HG03575 (cell line): ENCODE measurements at regions not wholly inside any gene's neighbourhood (a gene's known extent, or its start where the extent isn't known, plus 50 kb on each side); places are given as distances from the start of the nearest gene placed in this dataset.
"Not testable (repeated sequence)": the region's sequence is repeated elsewhere in the genome, so short reads cannot be mapped to it uniquely, and the experiment has no call there.

Source experiments
- ATAC-seq: cut with Tn5 transposase; IDR thresholded peaks from one replicate; pipeline ENCODE4 v1.9.1; 2021; ENCODE audit not compliant: unreplicated experiment, insufficient number of reproducible peaks, low FRiP score; ENCODE audit errors: extremely low read depth

DNA sequence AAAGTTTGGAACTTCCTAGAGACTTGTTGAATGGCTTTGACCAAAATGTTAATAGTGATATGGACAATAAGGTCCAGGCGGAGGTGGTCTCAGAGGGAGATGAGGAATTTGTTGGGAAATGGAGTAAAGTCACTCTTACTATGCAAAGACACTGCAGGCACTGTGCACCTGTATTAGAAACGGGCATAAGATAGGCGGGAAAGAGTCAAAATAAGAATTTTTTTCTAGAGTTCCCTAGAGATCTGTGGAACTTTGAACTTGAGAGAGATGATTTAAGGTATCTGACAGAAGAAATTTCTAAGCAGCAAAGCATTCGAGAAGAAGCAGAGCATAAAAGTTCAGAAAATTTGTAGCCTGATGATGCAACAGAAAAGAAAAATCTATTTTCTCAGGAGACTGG, 144.4 kb upstream of the C1QTNF3 start:
- ATAC-seq, result not testable (repeated sequence)

DNA sequence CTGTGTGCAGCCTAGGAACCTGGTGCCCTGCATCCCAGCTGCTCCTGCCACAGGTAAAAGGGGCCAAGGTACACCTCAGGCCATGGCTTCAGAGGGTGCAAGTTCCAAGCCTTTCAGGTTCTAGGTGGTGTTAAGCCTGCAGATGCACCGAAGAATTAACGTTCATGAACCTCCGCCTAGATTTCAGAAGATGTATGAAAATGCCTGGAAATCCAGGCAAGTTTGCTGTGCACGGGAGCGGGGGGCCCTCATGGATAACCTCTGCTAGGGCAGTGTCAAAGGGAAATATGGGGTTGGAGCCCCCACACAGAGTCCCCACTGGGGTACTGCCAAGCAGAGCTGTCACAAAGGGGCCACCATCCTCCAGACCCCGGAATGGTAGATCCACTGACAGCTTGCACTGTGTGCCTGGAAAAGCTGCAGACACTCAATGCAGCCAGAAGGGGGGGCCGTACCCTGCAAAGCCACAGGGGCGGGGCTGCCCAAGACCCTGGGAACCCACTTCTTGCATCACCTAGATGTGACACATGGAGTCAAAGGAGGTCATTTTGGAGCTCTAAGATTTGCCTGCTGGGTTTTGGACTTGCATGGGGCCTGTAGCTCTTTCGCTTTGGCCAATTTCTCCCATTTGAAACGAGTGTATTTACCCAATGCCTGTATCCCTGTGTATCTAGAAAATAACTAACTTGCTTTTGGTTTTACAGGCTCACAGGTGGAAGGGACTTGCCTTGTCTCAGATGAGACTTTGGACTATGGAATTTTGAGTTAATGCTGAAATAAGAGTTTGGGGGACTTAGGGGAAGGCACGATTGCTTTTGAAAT, 145.2 kb upstream of the C1QTNF3 start:
- ATAC-seq, result not testable (repeated sequence)

DNA sequence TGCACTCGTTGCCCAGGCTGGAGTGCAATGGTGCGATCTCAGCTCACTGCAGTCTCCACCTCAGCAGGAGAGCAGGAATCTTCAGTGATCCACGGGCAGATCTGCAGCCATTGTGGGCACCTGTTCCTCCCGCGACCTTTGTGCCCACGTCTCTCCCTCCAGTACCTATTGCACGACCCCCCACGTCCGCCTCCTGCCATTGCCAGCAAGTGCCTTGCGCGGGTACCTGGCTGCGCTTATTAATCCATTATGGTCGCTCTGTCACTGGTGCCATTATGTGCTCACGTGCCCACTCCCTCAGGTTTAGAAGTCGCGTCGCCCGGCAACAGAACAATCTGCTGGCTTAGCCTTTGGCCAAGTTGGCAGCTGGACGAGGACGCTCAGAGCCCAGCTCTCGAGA, 146.2 kb upstream of the C1QTNF3 start:
- ATAC-seq, result not testable (repeated sequence)

DNA sequence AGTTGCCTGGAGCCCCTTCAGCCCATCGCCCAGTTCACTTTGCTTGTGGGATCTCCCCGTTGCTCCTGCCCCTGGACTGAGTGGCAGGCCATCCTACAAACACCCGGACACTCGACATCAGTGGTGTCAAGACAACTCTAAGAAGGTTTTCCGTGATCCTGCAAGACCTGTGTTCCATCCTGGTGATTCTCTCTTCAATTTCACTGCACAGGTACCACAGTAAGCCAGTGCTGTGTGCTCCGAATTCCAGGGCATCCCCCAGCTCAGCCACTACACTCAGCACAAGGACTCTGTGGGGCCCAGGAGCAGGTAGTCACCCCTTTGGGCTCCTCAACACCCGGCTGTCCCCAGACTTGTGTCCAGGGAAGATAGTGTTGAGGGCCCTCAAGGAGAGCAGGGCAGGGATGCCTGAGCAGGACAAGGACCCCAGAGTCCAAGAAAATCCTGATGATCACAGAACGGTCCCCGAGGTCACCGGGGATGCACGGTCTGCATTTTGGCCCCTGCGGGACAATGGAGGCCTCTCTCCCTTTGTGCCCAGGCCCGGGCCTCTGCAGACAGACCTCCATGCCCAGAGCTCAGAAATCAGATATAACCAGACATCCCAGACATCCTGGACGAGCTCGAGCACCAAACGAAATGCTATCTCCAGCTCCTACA, 146.9 kb upstream of the C1QTNF3 start:
- not testable (repeated sequence) for ATAC-seq

DNA sequence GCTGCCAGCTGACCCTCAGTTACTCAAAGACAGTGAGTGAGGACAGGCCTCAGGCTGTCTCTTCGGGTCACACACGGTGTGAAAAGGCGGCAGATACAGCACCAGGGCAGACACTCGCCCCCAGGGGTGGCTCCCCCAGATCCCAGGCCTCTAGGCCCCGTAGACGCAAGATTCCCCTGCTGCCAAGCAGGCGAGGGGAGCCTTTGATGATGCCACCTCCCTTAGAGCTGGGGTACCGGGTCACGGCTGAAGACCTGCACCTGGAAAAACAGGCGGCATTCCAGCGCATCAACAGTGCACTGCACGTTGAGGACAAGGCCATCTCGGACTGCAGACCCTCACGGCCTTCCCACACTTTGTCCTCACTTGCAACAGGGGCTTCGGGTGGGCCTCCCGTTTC, 147.5 kb upstream of the C1QTNF3 start:
- not testable (repeated sequence) for ATAC-seq

- not testable (repeated sequence) for ATAC-seq
These were observed 148.3 kb upstream of the C1QTNF3 start for GRCh38 chr5:34191279-34191744.

DNA sequence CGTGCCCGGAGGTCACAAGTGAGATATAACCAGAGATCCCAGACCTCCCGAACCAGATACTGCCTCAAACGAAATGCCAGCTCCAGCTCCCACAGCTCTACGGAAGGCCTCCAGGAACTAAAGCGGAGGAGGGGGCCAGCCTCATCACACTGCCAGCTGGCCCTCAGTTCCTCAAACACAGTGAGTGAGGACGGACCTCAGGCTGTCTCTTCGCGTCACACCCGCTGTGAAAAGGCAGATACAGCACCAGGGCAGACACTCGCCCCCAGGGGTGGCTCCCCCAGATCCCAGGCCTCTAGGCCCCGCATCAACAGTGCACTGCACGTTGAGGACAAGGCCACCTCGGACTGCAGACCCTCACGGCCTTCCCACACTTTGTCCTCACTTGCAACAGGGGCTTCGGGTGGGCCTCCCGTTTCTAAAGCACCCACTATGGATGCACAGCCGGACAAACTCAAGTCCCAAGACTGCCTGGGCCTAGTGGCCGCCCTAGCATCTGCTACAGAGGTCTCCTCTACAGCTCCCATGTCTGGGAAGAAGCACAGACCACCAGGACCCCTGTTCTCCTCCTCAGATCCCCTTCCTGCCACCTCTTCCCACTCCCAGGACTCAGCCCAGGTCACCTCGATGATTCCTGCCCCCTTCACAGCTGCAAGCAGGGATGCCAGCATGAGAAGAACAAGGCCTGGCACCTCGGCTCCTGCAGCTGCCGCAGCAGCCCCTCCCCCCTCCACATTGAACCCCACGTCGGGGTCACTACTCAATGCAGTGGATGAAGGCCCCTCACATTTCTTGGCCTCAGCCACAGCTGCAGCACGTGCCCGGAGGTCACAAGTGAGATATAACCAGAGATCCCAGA, 149.3 kb upstream of the C1QTNF3 start:
- not testable (repeated sequence) for ATAC-seq

DNA sequence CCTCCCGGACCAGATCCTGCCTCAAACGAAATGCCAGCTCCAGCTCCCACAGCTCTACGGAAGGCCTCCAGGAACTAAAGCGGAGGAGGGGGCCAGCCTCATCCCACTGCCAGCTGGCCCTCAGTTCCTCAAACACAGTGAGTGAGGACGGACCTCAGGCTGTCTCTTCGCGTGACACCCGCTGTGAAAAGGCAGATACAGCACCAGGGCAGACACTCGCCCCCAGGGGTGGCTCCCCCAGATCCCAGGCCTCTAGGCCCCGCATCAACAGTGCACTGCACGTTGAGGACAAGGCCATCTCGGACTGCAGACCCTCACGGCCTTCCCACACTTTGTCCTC, 149.9 kb upstream of the C1QTNF3 start:
- not testable (repeated sequence) for ATAC-seq

DNA sequence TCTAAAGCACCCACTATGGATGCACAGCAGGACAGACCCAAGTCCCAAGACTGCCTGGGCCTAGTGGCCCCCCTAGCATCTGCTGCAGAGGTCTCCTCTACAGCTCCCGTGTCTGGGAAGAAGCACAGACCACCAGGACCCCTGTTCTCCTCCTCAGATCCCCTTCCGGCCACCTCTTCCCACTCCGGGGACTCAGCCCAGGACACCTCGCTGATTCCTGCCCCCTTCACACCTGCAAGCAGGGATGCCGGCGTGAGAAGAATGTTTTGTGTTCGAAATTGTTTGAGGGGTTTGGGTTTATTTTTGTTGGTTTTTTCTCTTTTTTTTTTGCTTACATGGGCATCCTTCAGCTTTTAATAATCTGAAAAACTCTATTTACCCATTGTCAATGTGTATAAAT, 150.3 kb upstream of the C1QTNF3 start:
- not testable (repeated sequence) for ATAC-seq

- not testable (repeated sequence) for ATAC-seq
These were observed 150.8 kb upstream of the C1QTNF3 start for GRCh38 chr5:34193804-34194203.

GRCh38 chr5:34196091-34196490, 153.1 kb upstream of the C1QTNF3 start:
- not testable (repeated sequence) for ATAC-seq

DNA sequence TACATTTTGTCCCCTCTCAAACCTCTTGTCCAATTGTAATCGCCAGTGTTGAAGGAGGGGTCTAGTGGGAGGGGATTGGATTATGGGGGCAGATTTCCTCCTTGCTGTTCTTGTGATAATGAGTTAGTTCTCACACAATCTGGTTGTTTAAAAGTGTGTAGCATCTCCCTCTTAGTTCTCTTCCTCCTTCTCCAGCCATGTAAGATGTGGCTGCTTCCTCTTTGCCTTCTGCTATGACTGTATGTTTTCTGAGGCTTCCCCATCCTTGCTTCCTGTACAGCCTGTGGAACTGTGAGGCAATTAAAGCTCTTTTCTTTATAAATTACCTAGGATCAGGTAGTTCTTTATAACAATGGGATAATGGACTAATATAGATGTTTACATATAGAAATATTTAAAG, 162.3 kb upstream of the C1QTNF3 start:
- ATAC-seq, result not testable (repeated sequence)

DNA sequence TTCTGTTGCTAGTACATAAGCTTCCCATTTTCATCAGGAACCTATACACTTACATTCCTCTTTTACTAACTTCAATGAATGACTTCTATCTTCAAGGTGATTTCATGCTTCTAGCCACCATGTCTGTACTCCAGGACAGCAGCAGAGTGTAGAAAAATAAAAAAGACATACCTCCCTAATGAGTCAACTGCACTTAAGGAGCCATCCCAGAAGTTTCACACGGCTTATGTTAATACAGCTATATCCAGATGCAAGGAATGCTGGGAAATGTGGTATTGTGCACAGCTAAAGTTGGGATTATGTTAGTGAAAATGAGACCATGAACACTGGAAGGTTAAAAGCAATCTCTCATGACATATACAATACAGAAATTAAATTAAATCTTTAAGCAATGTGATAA, 174.4 kb upstream of the C1QTNF3 start:
- not testable (repeated sequence) for ATAC-seq

DNA sequence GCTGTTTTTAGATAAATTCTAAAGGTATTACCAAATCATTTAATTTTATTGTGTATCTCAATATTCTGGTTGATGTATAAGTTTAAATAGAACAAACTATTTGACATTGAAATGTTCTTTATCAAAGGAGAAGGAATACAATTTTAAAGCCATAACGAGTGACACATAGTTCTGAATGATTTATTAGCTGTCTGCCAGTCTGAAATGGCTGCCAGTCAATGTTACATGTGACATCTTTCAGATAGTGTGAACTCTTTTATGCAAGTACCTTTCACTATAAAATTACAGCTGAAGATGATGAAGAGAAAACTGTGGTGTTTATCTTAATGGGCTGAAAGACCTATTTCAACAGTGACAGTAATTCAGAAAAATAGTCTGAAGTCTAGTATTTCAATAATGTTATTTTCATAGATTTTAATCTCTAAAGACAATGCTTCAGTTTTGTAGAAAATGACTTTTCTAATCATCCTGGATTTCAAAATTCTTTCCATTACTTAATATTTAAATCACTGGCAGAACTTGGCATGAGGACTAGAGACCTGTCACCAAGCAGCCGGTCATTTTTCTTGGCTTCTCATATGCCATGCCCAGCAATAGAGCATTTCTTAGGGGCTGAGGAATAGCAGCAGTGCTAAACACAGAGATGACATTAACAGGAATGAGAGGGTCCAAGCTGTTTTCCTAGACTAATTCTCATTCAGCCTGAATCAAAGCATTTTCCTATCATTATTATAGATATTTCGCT, 178.5 kb upstream of the C1QTNF3 start:
- ATAC-seq, result not testable (repeated sequence)

DNA sequence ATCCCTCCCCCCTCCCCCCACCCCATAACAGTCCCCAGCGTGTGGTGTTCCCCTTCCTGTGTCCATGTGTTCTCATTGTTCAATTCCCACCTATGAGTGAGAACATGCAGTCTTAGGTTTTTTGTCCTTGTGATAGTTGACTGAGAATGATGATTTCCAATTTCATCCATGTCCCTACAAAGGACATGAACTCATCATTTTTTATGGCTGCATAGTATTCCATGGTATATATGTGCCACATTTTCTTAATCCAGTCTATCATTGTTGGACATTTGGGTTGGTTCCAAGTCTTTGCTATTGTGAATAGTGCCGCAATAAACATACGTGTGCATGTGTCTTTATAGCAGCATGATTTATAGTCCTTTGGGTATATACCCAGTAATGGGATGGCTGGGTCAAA, 180.1 kb upstream of the C1QTNF3 start:
- ATAC-seq, result not testable (repeated sequence)

GRCh38 chr5:34230402-34230801, 187.4 kb upstream of the C1QTNF3 start:
- ATAC-seq, result not testable (repeated sequence)

DNA sequence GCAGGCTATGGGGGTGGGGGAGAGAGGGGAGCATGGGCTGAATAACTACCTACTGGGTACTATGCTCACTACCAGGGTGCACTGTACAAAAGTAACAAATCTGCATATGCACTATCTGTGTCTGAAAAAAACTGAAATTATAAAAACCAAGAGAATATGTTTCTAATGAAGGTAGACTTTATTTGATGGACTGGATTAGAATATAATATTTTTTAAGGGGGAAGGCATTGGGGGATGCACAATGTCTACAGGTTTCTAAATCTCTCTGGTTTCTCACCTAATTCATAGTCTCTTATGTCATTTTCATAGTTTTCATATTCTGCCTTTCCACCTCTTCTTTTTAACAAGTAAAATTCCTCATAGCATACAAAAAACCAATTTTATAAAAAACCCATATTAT, 200.8 kb upstream of the C1QTNF3 start:
- ATAC-seq, result not testable (repeated sequence)

DNA sequence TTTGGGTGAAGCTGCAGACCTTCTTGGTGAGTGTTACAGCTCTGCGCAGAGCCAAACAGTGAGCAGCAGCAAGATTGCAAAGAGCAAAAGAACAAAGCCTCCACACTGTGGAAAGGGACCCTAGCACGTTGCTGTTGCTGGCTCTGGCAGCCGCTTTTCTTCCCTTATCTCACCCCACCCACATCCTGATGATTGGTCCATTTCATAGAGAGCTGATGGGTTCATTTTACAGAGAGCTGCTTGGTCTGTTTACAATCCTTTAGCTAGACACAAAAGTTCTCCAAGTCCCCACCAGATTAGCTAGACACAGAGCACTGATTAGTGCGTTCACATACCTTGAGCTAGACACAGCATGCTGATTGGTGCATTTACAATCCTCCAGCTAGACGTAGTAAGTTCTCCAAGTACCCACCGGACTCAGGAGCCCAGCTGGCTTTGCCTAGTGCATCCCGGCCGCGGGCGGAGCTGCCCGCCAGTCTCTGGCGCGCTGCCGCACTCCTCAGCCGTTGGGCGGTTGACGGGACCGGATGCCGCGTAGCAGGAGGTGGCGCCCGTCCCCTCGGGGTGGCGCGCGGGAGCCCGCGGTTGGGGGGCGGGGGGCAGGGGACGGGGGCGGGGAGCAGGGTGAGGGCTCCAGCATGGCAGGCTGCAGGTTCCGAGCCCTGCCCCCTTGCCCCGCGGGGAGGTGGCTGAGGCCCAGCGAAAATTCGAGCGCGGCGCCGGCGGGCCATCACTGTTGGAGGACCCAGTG, 201.4 kb upstream of the C1QTNF3 start:
- ATAC-seq, result not testable (repeated sequence)
